Stimulated activated memory B cell treated with anti-CD40 and anti-IgM and Interleukin-4, amounts not matched to agents 10 μg/mL and 1 μg/mL and 100 μg/mL, for 72 hours (primary cell): ENCODE measurements at regions not wholly inside any gene's neighbourhood (a gene's known extent, or its start where the extent isn't known, plus 50 kb on each side); places are given as distances from the start of the nearest gene placed in this dataset.
A peak's percentile ranks its signal among the peaks of the same experiment; 100 is the strongest.
"Not testable (repeated sequence)": the region's sequence is repeated elsewhere in the genome, so short reads cannot be mapped to it uniquely, and the experiment has no call there.

Experiments
- ATAC-seq: fragments of 150-1000 bp; cut with Tn5 transposase; 2 replicates; pipeline ENCODE4 v1.10.0; 2021
- H3K27ac Mint-ChIP-seq: one replicate; pipeline ENCODE4 v1.8.0; 2022; ENCODE audit warnings: mild to moderate bottlenecking, mixed read lengths
- H3K27me3 Mint-ChIP-seq: one replicate; pipeline ENCODE4 v1.8.0; 2022; ENCODE audit warnings: mixed read lengths
- H3K36me3 Mint-ChIP-seq: one replicate; pipeline ENCODE4 v1.8.0; 2022; ENCODE audit warnings: mixed read lengths
- H3K4me1 Mint-ChIP-seq: one replicate; pipeline ENCODE4 v1.8.0; 2022; ENCODE audit warnings: mixed read lengths
- H3K4me3 Mint-ChIP-seq: one replicate; pipeline ENCODE4 v1.8.0; 2022; ENCODE audit warnings: mild to moderate bottlenecking, moderate library complexity, mixed read lengths
- H3K9me3 Mint-ChIP-seq: one replicate; pipeline ENCODE4 v1.8.0; 2022; ENCODE audit warnings: mixed read lengths

GRCh38 chr17:22119016-22119415, 426.7 kb downstream of the KCNJ18 start:
- not testable (repeated sequence) for H3K4me1 Mint-ChIP-seq, H3K27ac Mint-ChIP-seq, H3K36me3 Mint-ChIP-seq, H3K27me3 Mint-ChIP-seq, H3K9me3 Mint-ChIP-seq, H3K4me3 Mint-ChIP-seq, ATAC-seq

GRCh38 chr17:22119751-22120150, 427.4 kb downstream of the KCNJ18 start:
- not testable (repeated sequence) for ATAC-seq, H3K27me3 Mint-ChIP-seq, H3K4me3 Mint-ChIP-seq, H3K4me1 Mint-ChIP-seq, H3K36me3 Mint-ChIP-seq, H3K27ac Mint-ChIP-seq, H3K9me3 Mint-ChIP-seq

GRCh38 chr17:22123536-22124281, 431.4 kb downstream of the KCNJ18 start:
- H3K9me3 Mint-ChIP-seq: no peaks in the 10 kb centered on the region
- H3K27ac Mint-ChIP-seq: no peak overlapping the region
- ATAC-seq: peak; percentile 45
- no peaks in the 10 kb centered on the region for H3K4me1 Mint-ChIP-seq
- H3K27me3 Mint-ChIP-seq: no peaks in the 10 kb centered on the region
- no peak overlapping the region for H3K4me3 Mint-ChIP-seq
- no peaks in the 10 kb centered on the region for H3K36me3 Mint-ChIP-seq

- Mint-ChIP-seq H3K27ac (no peak overlapping the region), H3K4me1 (no peaks in the 10 kb centered on the region), H3K9me3 (peaks cover 2% of the 10 kb centered on the region), H3K27me3 (no peaks in the 10 kb centered on the region), H3K36me3 (no peaks in the 10 kb centered on the region), H3K4me3 (no peak overlapping the region)
- ATAC-seq: no peak
Measured at GRCh38 chr17:22128171-22128570, 435.8 kb downstream of the KCNJ18 start.

GRCh38 chr17:22128723-22129122, 436.4 kb downstream of the KCNJ18 start:
- no peaks in the 10 kb centered on the region for H3K27me3 Mint-ChIP-seq

GRCh38 chr17:22129920-22130319, 437.6 kb downstream of the KCNJ18 start:
- H3K27ac Mint-ChIP-seq, H3K4me3 Mint-ChIP-seq, H3K4me1 Mint-ChIP-seq, ATAC-seq, H3K36me3 Mint-ChIP-seq, H3K9me3 Mint-ChIP-seq, H3K27me3 Mint-ChIP-seq: not testable (repeated sequence)

More at GRCh38 chr17:22128723-22129122, 436.4 kb downstream of the KCNJ18 start:
- Mint-ChIP-seq H3K27ac (no peak overlapping the region), H3K9me3 (peaks cover 2% of the 10 kb centered on the region), H3K36me3 (no peaks in the 10 kb centered on the region), H3K4me1 (no peaks in the 10 kb centered on the region), H3K4me3 (no peak overlapping the region)
- no peak for ATAC-seq

- no peaks in the 10 kb centered on the region for H3K36me3 Mint-ChIP-seq
- peaks cover 6% of the 10 kb centered on the region for H3K9me3 Mint-ChIP-seq
- H3K4me3 Mint-ChIP-seq: no peak overlapping the region
- no peak overlapping the region for H3K27ac Mint-ChIP-seq
- H3K4me1 Mint-ChIP-seq: no peaks in the 10 kb centered on the region
- no peak for ATAC-seq
- H3K27me3 Mint-ChIP-seq: no peaks in the 10 kb centered on the region
Measured at GRCh38 chr17:22131740-22132139, 439.4 kb downstream of the KCNJ18 start.

- H3K4me1 Mint-ChIP-seq: no peaks in the 10 kb centered on the region
- ATAC-seq: no peak
- H3K4me3 Mint-ChIP-seq: no peak overlapping the region
- H3K27me3 Mint-ChIP-seq: no peaks in the 10 kb centered on the region
- no peak overlapping the region for H3K27ac Mint-ChIP-seq
- peaks cover 3% of the 10 kb centered on the region for H3K9me3 Mint-ChIP-seq
- H3K36me3 Mint-ChIP-seq: no peaks in the 10 kb centered on the region
Measured at GRCh38 chr17:22138861-22139469, 446.6 kb downstream of the KCNJ18 start.

- no peaks in the 10 kb centered on the region for H3K4me1 Mint-ChIP-seq
- no peaks in the 10 kb centered on the region for H3K36me3 Mint-ChIP-seq
- no peak overlapping the region for H3K27ac Mint-ChIP-seq
- H3K9me3 Mint-ChIP-seq: no peaks in the 10 kb centered on the region
- H3K27me3 Mint-ChIP-seq: no peaks in the 10 kb centered on the region
- peak; percentile 29 for ATAC-seq
- H3K4me3 Mint-ChIP-seq: no peak overlapping the region
Measured at GRCh38 chr17:22142091-22142490, 449.8 kb downstream of the KCNJ18 start.

GRCh38 chr17:22145605-22146178, 453.4 kb downstream of the KCNJ18 start:
- Mint-ChIP-seq H3K27me3 (no peaks in the 10 kb centered on the region), H3K36me3 (no peaks in the 10 kb centered on the region), H3K4me1 (no peaks in the 10 kb centered on the region), H3K9me3 (no peaks in the 10 kb centered on the region), H3K4me3 (no peak overlapping the region), H3K27ac (no peak overlapping the region)
- no peak for ATAC-seq

- H3K27me3 Mint-ChIP-seq: no peaks in the 10 kb centered on the region
- no peaks in the 10 kb centered on the region for H3K36me3 Mint-ChIP-seq
- no peak for ATAC-seq
- no peak overlapping the region for H3K4me3 Mint-ChIP-seq
- H3K9me3 Mint-ChIP-seq: peaks cover 6% of the 10 kb centered on the region
- no peak overlapping the region for H3K27ac Mint-ChIP-seq
- no peaks in the 10 kb centered on the region for H3K4me1 Mint-ChIP-seq
Measured at GRCh38 chr17:22158364-22158763, 466.0 kb downstream of the KCNJ18 start.

GRCh38 chr17:22161376-22161775, 469.1 kb downstream of the KCNJ18 start:
- no peaks in the 10 kb centered on the region for H3K27me3 Mint-ChIP-seq

GRCh38 chr17:22171631-22172030, 479.3 kb downstream of the KCNJ18 start:
- ATAC-seq: no peak
- H3K4me3 Mint-ChIP-seq: no peak overlapping the region
- H3K36me3 Mint-ChIP-seq: no peaks in the 10 kb centered on the region
- no peak overlapping the region for H3K27ac Mint-ChIP-seq
- H3K9me3 Mint-ChIP-seq: peaks cover 19% of the 10 kb centered on the region
- no peaks in the 10 kb centered on the region for H3K27me3 Mint-ChIP-seq
- H3K4me1 Mint-ChIP-seq: no peaks in the 10 kb centered on the region

More at GRCh38 chr17:22161376-22161775, 469.1 kb downstream of the KCNJ18 start:
- Mint-ChIP-seq H3K4me3 (no peak overlapping the region), H3K4me1 (no peaks in the 10 kb centered on the region), H3K9me3 (peaks cover 7% of the 10 kb centered on the region), H3K36me3 (no peaks in the 10 kb centered on the region), H3K27ac (no peak overlapping the region)
- ATAC-seq: no peak

- Mint-ChIP-seq H3K4me1 (no peaks in the 10 kb centered on the region), H3K4me3 (no peak overlapping the region), H3K27me3 (no peaks in the 10 kb centered on the region), H3K9me3 (peaks cover 3% of the 10 kb centered on the region), H3K27ac (no peak overlapping the region), H3K36me3 (no peaks in the 10 kb centered on the region)
- ATAC-seq: no peak
Measured at GRCh38 chr17:22193113-22193512, 500.8 kb downstream of the KCNJ18 start.

GRCh38 chr17:22200187-22200586, 507.9 kb downstream of the KCNJ18 start:
- H3K4me3 Mint-ChIP-seq, H3K27me3 Mint-ChIP-seq, H3K27ac Mint-ChIP-seq, H3K36me3 Mint-ChIP-seq, ATAC-seq, H3K4me1 Mint-ChIP-seq: not testable (repeated sequence)
- peaks cover 15% of the 10 kb centered on the region for H3K9me3 Mint-ChIP-seq

GRCh38 chr17:22202702-22203101, 510.4 kb downstream of the KCNJ18 start:
- H3K9me3 Mint-ChIP-seq: peaks cover 15% of the 10 kb centered on the region
- H3K27me3 Mint-ChIP-seq: no peaks in the 10 kb centered on the region
- H3K27ac Mint-ChIP-seq: no peak overlapping the region
- no peaks in the 10 kb centered on the region for H3K4me1 Mint-ChIP-seq
- H3K36me3 Mint-ChIP-seq: no peaks in the 10 kb centered on the region
- no peak for ATAC-seq
- H3K4me3 Mint-ChIP-seq: no peak overlapping the region
